Activated CD4-positive, alpha-beta T cell treated with anti-CD3 and anti-CD28 coated beads for 48 hours (primary cell): ENCODE measurements at regions not wholly inside any gene's neighbourhood (a gene's known extent, or its start where the extent isn't known, plus 50 kb on each side); places are given as distances from the start of the nearest gene placed in this dataset.

Experiments
- DNase-seq: peaks from one replicate; pipeline ENCODE4 v3.0.0-alpha.2; 2020

DNA sequence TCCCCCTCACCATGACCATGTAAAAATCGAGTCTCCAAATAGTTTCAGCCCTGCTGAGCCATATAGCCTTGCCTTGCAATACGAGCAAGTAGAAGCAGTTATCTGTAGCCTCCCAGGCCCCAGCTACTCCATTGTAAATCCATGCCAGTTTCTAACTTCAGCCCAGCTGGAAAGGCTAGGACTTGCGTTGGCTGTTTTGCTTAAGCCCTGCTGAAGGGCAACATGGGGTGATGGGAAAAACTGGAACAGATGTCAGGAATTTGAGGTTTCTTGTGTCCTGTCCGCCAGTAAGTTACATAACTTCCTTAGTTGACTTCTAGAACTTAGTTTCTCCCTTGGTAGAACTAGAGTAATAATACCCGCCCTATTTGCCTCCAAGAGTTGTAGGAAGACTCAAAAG, 216.0 kb upstream of the SERP2 start:
- DNase-seq, result no peak

- no peak for DNase-seq
Measured at GRCh38 chr13:44158098-44158521, 215.5 kb upstream of the SERP2 start.

DNA sequence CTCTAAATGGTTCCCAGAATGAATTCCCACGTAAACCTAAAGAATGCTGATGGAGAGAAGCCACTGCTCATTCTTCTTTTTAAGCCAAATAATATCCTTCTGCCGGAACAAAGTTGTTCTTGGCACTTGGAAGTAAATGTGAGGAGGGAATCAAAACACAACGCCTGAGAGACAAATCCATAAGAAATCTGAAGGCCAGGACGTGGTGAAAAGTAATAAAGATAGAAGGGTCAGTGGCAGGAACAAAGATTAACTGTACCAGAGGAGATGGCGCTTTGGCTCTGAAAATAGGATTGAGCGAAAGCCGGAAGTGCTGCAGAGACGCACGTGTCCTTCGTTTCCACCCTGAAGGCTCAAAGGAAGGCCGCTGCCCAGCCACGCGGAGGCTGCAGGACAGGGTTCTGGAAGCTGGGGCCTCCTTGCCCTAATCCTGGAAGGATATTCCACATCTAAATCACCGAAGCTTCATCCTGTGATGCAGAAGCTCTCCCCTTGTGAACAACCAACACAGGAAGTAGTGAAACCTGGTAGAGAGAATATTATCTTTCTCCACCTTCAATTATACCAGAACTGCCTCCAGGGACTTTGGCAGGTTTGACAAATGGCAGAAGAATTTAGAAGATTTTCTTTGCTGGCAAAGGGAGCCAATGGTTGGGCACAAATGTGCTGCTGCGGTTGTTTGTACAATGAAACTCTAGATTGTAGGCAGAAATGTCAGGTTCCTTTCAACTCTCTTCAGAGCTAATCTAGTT, 214.6 kb upstream of the SERP2 start:
- DNase-seq, result no peak

DNA sequence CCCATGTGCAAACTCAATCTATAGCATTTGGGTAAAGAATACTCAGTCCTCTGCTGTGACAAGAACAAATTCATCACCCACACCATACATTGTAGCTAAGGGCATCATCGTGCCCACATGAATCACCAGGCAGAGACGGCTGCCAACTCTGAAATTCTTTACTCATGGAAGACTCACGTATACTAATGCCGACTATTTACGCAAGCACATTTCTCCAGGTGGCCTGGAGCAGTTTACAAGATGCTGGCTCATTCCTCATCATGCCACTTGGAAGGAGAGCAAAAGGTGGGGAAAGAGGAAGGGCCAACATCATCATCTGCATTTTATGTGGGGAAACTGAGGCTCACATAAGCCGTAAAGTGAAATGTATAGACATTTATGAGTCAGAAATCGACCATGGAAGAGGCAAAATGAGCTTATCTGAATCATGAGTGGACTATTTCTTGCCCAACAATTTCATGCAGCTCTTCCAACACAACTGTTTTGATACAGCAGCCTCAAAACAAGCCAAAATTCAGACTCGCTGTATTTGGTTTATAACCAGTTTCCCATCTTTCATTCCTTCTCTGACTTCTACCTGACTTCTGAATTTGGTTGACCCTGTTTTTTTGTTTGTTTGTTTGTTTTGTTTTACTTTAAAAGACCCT, 213.9 kb upstream of the SERP2 start:
- no peak for DNase-seq

GRCh38 chr13:44160591-44161191, 212.9 kb upstream of the SERP2 start:
- DNase-seq, result no peak

DNA sequence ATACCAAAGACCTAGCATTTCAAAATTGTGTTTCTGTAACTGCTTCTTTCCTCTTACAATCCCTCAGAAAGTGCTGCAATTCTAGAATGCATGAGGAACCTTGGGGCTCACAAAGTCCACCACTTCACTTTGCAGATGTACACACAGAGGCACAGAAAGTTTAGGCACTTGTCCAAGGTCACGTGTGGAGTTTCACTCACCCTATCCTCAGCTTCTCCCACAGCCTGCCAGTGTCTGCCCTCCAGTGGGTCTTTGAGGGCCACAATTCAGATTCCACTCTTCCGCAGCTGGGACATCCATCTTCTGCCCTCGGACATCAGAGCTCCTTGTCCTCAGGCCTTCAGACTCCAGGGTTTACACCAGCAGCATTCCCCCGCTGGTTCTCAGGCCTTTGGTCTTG, 210.5 kb upstream of the SERP2 start:
- no peak for DNase-seq

- no peak for DNase-seq
Measured at GRCh38 chr13:44165221-44165888, 208.3 kb upstream of the SERP2 start.

DNA sequence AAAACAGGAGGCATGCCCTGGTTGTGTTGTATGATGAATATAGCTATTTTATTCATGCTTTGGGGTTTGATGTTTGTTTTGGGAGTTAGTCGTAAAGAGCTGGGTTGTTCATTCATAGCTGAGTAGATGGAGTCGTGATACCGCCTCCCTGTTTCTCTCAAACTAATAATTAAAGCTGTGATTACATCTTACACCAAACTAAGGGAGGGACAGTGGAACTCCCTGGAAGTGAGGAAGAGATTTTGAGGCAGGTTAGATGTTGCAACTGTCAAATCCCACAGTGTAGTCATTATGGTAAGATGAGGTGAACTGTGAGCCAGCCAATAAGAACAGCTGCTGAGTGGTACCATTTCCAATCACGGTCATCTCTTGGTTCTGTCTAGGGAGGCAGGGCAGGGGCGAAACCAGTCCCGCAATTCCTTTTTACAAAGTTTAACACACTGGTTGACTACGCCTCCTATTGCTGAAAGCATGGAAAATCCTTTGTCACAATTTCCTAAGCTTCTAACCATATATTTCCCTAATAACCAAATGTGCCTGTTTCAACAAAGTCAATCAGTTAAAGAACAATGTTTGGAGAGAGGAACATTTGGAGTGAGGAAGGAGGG, 207.6 kb upstream of the SERP2 start:
- DNase-seq, result no peak

DNA sequence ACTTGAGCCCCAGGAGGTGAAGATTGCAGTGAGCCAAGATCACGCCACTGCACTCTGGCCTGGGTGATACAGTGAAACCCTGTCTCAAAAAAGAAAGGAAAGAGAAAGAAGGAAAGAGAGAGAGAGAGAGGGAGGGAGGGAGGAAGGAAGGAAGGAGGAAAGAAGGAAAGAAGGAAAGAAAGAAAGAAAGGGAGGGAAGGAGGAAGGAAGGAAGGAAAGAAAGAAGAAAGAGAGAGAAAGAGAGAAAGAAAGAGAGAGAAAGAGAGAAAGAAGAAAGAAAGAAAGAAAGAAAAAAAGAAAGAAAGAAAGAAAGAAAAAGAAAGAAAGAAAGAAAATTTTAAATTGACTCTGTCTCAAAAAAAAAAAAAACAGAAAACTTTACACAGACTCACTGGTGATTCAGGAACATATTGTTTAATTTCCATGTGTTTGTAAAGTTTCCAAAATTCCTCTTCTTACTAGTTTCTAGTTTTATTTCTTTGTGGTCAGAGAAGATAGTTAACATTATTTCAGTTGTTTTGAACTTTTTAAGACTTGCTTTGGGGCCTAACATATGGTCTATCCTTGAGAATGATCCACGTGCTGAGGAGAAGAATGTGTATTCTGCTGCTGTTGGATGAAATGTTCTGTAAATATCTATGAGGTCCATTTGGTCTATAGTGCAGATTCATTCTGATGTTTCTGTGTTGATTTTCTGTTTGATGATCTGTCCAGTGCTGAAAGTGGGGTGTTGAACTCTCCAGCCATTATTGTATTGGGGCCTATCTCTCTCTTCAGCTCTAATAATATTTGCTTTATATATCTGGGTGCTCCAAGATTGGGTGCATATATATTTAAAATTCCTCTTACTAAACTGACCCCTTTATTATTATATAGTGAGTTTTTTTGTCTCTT, 204.4 kb upstream of the SERP2 start:
- DNase-seq, result no peak

- no peak for DNase-seq
Measured at GRCh38 chr13:44170731-44171130, 202.9 kb upstream of the SERP2 start.

- no peak for DNase-seq
Measured at GRCh38 chr13:44171156-44171555, 202.5 kb upstream of the SERP2 start.

- no peak for DNase-seq
Measured at GRCh38 chr13:44171861-44172260, 201.8 kb upstream of the SERP2 start.

DNA sequence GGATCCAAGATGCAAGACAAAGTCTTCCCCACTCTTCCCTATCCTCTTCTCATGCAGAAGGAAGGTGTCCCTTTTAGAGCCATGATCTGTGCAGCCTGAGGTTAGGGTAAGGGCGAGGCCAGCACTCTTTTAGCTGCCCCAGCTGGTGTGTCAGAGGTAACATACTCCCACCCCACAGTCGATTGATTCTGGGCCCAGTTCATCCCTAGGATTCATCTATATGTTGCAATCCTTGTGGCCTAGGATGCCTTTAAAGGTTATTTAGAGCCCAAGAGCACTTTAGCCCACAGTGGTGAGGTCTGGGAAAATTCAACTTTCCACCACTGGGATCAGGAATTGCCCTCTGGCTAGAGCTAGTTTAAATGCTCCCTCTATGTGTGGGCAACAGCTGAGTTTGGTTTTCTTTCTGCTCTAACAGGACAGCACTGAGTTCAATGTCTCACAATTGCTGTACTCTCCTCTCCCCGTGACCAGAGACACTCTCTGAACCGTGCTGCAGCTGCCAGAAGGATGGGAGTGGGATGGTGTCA, 201.3 kb upstream of the SERP2 start:
- DNase-seq, result no peak

GRCh38 chr13:44174769-44175425, 198.7 kb upstream of the SERP2 start:
- DNase-seq, result no peak

DNA sequence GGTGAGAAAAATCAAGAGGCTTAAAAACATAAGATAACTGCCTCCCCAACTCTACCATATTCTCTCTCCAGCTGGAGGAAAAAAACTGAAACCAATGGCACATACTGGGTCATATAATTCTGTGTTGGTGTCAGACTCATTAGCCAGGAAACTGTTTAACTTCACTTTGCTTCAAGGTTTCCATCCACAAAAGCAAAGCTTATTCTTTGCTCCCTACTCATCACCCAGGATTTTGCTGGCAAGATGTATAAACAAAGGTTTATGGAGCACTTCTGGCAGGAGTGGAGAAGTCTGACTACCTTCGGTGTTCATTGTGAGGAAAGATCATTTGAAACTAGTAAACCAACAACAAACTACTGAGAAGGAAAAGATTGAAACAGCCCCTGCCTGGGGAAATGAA, 197.5 kb upstream of the SERP2 start:
- no peak for DNase-seq

DNA sequence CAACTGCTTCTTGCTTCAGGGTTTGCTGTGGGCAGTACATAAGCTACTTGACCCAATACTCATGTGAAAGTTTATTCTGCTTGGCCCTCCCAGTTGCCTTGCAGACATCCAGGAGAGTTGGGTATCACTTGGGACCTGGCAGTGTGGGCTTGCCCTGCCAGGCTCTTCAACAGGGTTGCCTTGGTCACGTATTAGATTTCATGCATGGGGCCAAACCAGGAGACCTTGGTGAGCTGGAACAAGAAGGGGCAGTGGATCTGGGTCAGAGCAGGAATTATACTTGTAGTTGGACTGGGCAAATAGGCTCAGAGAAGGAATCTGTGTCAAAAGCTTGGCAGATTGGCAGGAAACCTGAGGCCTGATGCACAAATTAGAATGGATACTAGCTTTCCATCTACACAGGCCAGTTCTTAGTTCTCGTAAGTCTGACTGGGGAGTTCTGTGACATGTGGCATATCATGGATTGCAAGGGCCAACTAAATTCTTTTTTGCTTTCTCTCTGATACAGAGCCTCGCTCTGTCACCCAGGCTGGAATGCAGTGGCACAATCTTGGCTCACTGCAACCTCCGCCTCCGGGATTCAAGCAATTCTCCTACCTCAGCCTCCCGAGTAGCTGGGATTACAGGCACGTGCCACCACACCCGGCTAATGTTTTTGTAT, 192.6 kb upstream of the SERP2 start:
- no peak for DNase-seq

DNA sequence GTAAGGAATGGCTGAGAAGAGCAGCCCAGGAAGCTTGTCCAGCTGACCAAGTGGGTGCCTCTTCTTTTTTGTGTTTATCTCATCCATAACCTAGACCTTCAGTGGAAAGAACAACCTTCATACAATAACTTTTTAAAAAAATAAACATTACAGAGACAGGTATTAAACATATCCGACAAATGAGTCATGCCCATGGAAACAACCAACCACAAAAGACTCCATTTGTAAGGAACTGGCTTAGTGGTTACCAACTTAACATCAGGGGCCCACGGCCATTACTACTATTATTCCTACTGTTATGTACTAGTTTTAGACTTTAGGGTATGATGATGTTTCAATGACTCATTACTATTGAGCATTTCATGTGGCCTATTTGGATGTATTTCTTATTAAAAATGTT, 191.7 kb upstream of the SERP2 start:
- DNase-seq, result no peak

DNA sequence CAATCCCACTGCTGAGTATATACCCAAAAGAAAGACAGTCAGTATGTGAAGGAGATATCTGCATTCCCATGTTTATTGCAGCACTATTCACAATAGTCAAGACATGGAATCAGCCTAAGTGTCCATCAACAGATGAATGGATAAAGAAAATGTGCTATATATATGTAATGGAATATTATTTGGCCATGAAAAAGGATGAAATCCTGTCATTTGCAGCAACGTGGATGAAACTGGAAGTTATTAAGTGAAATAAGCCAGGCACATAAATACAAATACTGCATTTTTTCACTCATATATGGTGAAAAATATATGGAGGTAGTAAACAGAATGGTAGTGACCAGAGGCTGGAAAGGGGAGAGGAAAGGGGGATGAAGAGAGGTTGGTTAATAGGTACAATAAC, 188.9 kb upstream of the SERP2 start:
- DNase-seq, result no peak

- no peak for DNase-seq
Measured at GRCh38 chr13:44188257-44188656, 185.4 kb upstream of the SERP2 start.

- DNase-seq, result no peak
Measured at GRCh38 chr13:44189085-44189484, 184.5 kb upstream of the SERP2 start.

DNA sequence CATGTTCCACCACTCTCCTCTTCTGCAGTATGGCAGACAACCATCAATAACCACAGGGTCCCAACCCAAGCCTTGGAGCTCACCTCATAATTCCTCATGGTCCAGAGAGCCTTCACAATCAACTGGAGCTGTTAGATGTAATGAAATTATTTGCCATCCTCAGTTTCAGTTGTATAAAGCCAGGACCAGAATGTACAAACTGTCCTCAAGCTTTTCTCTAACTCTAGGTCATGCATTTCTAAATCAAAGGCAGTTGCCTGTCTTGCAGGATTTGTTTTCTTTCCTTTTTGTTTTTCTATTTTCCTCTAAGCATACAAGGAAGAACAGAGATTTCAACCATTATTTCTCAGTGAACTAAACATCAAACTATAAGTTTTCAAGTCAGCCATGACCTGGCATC, 182.5 kb upstream of the SERP2 start:
- DNase-seq, result no peak
